SU-DHL-6 (cell line): ENCODE measurements at regions not wholly inside any gene's neighbourhood (a gene's known extent, or its start where the extent isn't known, plus 50 kb on each side); places are given as distances from the start of the nearest gene placed in this dataset.

Experiments
- H2AFZ ChIP-seq: fragments of 200-600 bp; sonication (generic); 2 replicates; pipeline ENCODE4 v1.6.1; 2014; ENCODE audit warnings: low read depth, mild to moderate bottlenecking, moderate library complexity, mixed read lengths, antibody characterized with exemption, low read length; ENCODE audit not compliant: severe bottlenecking
- H3F3A ChIP-seq: fragments of 200-600 bp; shearing (Covaris generic); 2 replicates; pipeline ENCODE4 v1.6.0; 2016; ENCODE audit warnings: antibody characterized with exemption, mild to moderate bottlenecking; ENCODE audit not compliant: insufficient read depth
- H3K27ac ChIP-seq: fragments of 200-600 bp; sonication (generic); 2 replicates; pipeline ENCODE4 v1.5.1; 2016; ENCODE audit warnings: low read depth, mild to moderate bottlenecking, low read length, moderate library complexity, mixed read lengths
- H3K27me3 ChIP-seq: fragments of 200-600 bp; sonication (generic), shearing (Covaris generic); 2 replicates; pipeline ENCODE4 v1.6.0; 2014; ENCODE audit warnings: mild to moderate bottlenecking, low read length
- H3K36me3 ChIP-seq: fragments of 200-600 bp; sonication (generic); 2 replicates; pipeline ENCODE4 v1.6.1; 2014; ENCODE audit warnings: mild to moderate bottlenecking, low read length, mixed read lengths
- H3K4me2 ChIP-seq: fragments of 300-600, 200-600 bp; shearing (Covaris generic), sonication (generic); 2 replicates; pipeline ENCODE4 v1.6.0; 2014; ENCODE audit warnings: low read length, low read depth, mild to moderate bottlenecking; ENCODE audit not compliant: poor library complexity, severe bottlenecking
- H3K4me3 ChIP-seq: fragments of 200-600 bp; sonication (generic); 2 replicates; pipeline ENCODE4 v1.5.1; 2014; ENCODE audit warnings: antibody characterized with exemption, low read length, mild to moderate bottlenecking, mixed read lengths; ENCODE audit not compliant: insufficient read depth, poor library complexity, severe bottlenecking
- H3K79me2 ChIP-seq: fragments of 200-600 bp; sonication (generic); 2 replicates; pipeline ENCODE4 v1.6.1; 2014; ENCODE audit warnings: mild to moderate bottlenecking, low read length, moderate library complexity; ENCODE audit not compliant: insufficient read depth
- H3K9ac ChIP-seq: fragments of 200-600 bp; sonication (generic); 2 replicates; pipeline ENCODE4 v1.7.0; 2014; ENCODE audit warnings: mild to moderate bottlenecking, low read length
- H3K9me2 ChIP-seq: fragments of 200-600 bp; sonication (generic); replicated peaks from 2 replicates; pipeline ENCODE4 v1.6.1; 2014; ENCODE audit warnings: low read length; ENCODE audit not compliant: insufficient read depth
- H3K9me3 ChIP-seq: fragments of 200-600 bp; sonication (generic); 2 replicates; pipeline ENCODE4 v1.6.1; 2014; ENCODE audit warnings: low read length, mixed read lengths; ENCODE audit not compliant: insufficient read depth
- H4K20me1 ChIP-seq: fragments of 200-600 bp; sonication (generic); 2 replicates; pipeline ENCODE4 v1.6.1; 2014; ENCODE audit warnings: low read depth, mild to moderate bottlenecking, antibody characterized with exemption, low read length, moderate library complexity, mixed read lengths
- CTCF ChIP-seq: fragments of 200-600 bp; sonication (generic); IDR thresholded peaks from one replicate; pipeline ENCODE4 v1.5.1; 2017; ENCODE audit warnings: antibody characterized with exemption, mild to moderate bottlenecking, low read length, moderate library complexity; ENCODE audit not compliant: insufficient read depth, poor library complexity, severe bottlenecking
- EZH2phosphoT487 ChIP-seq: fragments of 200-600 bp; sonication (generic), shearing (Covaris generic); conservative IDR thresholded peaks from 2 replicates; pipeline ENCODE4 v1.6.1; 2018; ENCODE audit warnings: mild to moderate bottlenecking, antibody characterized with exemption, low read length, moderate library complexity, mixed read lengths

GRCh38 chr4:126691797-126692196 is 941.0 kb upstream of the INTU start:
- TF ChIP-seq EZH2phosphoT487 (no peak), CTCF (no peak)
- no peak overlapping the region for H3K4me3 ChIP-seq
- no peak overlapping the region for H3K4me2 ChIP-seq
- H4K20me1 ChIP-seq, result no peaks in the 10 kb centered on the region
- no peaks in the 10 kb centered on the region for H3K27me3 ChIP-seq
- no peaks in the 10 kb centered on the region for H3K36me3 ChIP-seq
- no peak overlapping the region for H2AFZ ChIP-seq
- no peaks in the 10 kb centered on the region for H3F3A ChIP-seq
- no peaks in the 10 kb centered on the region for H3K79me2 ChIP-seq
- H3K9ac ChIP-seq, result no peak overlapping the region
- H3K27ac ChIP-seq, result no peak overlapping the region
- no peaks in the 10 kb centered on the region for H3K9me3 ChIP-seq
- no peaks in the 10 kb centered on the region for H3K9me2 ChIP-seq

- Histone ChIP-seq H3K36me3 (no peaks in the 10 kb centered on the region), H3K4me2 (no peak overlapping the region), H2AFZ (no peak overlapping the region), H3K79me2 (no peaks in the 10 kb centered on the region), H3K27ac (no peak overlapping the region), H3K9ac (no peak overlapping the region), H3F3A (no peaks in the 10 kb centered on the region), H3K27me3 (no peaks in the 10 kb centered on the region), H3K9me3 (no peaks in the 10 kb centered on the region), H3K9me2 (no peaks in the 10 kb centered on the region), H4K20me1 (no peaks in the 10 kb centered on the region), H3K4me3 (no peak overlapping the region)
- TF ChIP-seq EZH2phosphoT487 (no peak), CTCF (no peak)
These were observed 935.0 kb upstream of the INTU start for GRCh38 chr4:126697748-126698147.

- Histone ChIP-seq H3K9me3 (no peaks in the 10 kb centered on the region), H3K79me2 (no peaks in the 10 kb centered on the region), H3K4me2 (no peak overlapping the region), H3K4me3 (no peak overlapping the region), H3K36me3 (no peaks in the 10 kb centered on the region), H2AFZ (no peak overlapping the region), H3F3A (no peaks in the 10 kb centered on the region), H3K27me3 (no peaks in the 10 kb centered on the region), H3K9me2 (no peaks in the 10 kb centered on the region), H4K20me1 (no peaks in the 10 kb centered on the region), H3K27ac (no peak overlapping the region), H3K9ac (no peak overlapping the region)
- TF ChIP-seq CTCF (no peak), EZH2phosphoT487 (no peak)
These were observed 934.5 kb upstream of the INTU start for GRCh38 chr4:126698224-126698623.

- H4K20me1 ChIP-seq, result no peaks in the 10 kb centered on the region
- no peak overlapping the region for H2AFZ ChIP-seq
- H3K79me2 ChIP-seq, result no peaks in the 10 kb centered on the region
- H3F3A ChIP-seq, result no peaks in the 10 kb centered on the region
- H3K36me3 ChIP-seq, result no peaks in the 10 kb centered on the region
- no peak overlapping the region for H3K4me2 ChIP-seq
- H3K9ac ChIP-seq, result no peak overlapping the region
- TF ChIP-seq CTCF, result no peak
- TF ChIP-seq EZH2phosphoT487, result no peak
- no peak overlapping the region for H3K4me3 ChIP-seq
- no peaks in the 10 kb centered on the region for H3K9me3 ChIP-seq
- no peaks in the 10 kb centered on the region for H3K9me2 ChIP-seq
- no peak overlapping the region for H3K27ac ChIP-seq
- no peaks in the 10 kb centered on the region for H3K27me3 ChIP-seq
These were observed 931.0 kb upstream of the INTU start for GRCh38 chr4:126701756-126702155.
